Right lobe of liver (tissue), 6 donors: ENCODE measurements at regions not wholly inside any gene's neighbourhood (a gene's known extent, or its start where the extent isn't known, plus 50 kb on each side); places are given as distances from the start of the nearest gene placed in this dataset.
A peak's percentile ranks its signal among the peaks of the same experiment; 100 is the strongest.

ENCODE experiments used
- ATAC-seq, 4 donors: fragments of 200-7000 bp; cut with Tn5 transposase; one replicate each; pipeline ENCODE4 v1.9.1; 2020; ENCODE audit warnings: mild to moderate bottlenecking in 4 of 4, moderate library complexity in 4 of 4
- DNase-seq, 3 donors: peaks; one replicate each; pipeline ENCODE4 v3.0.0-alpha.2; 2020
- H3K27ac ChIP-seq, 3 donors: fragments of 200-600 bp; one replicate each; pipeline ENCODE4 v1.8.0; 2022
- H3K27me3 ChIP-seq, 2 donors: fragments of 200-600 bp; one replicate each; pipeline ENCODE4 v1.8.0; 2022
- H3K36me3 ChIP-seq, 4 donors: fragments of 200-600 bp; sonication (generic) in 1 of 4; one replicate each; pipeline versions ENCODE4 v1.5.1 to v1.8.0; 2017 to 2022; ENCODE audit warnings: control low read depth in 1 of 4
- H3K4me1 ChIP-seq, 4 donors: fragments of 200-600 bp; sonication (generic) in 1 of 4; one replicate each; pipeline versions ENCODE4 v1.5.1 to v1.8.0; 2017 to 2022; ENCODE audit warnings: control low read depth in 1 of 4
- H3K4me3 ChIP-seq, 3 donors: fragments of 200-600 bp; one replicate each; pipeline ENCODE4 v1.8.0; 2022
- H3K9me3 ChIP-seq, 4 donors: fragments of 200-600 bp; sonication (generic) in 1 of 4; one replicate each; pipeline versions ENCODE4 v1.5.1 to v1.8.0; 2017 to 2022; ENCODE audit warnings: control low read depth in 1 of 4
- CTCF ChIP-seq, 4 donors: fragments of 200-600 bp in 3 of 4; fragments of 450-650 bp in 1 of 4; IDR thresholded peaks; one replicate each; pipeline versions ENCODE4 v1.5.1 to v1.8.0; 2016 to 2022; ENCODE audit warnings: antibody characterized with exemption in 4 of 4, mild to moderate bottlenecking in 2 of 4
- POLR2A ChIP-seq: fragments of 450-650 bp; IDR thresholded peaks from one replicate; pipeline ENCODE4 v1.6.1; 2017; ENCODE audit warnings: antibody characterized with exemption, mild to moderate bottlenecking
- WGBS: methylation state at CpG from one replicate; pipeline ENCODE4 v1.1.6; 2018; ENCODE audit warnings: low coverage, low lambda C conversion rate; ENCODE audit not compliant: insufficient coverage; ENCODE audit errors: missing lambda C conversion rate; 5-methylcytosine and 5-hydroxymethylcytosine counted together
- intact Hi-C, 2 donors: fragments of 100-400 bp; cut with DNase I; formaldehyde crosslinking; loops; one replicate each; pipeline versions ENCODE4 v1.11.2 to v1.14.1; 2022
- donor health status: DM: no; HTN: yes; CAD: no.
- donor health status: DM: no; HTN: no; CAD: no.
- donor health status: DM: no; HTN: no; CAD: no.
- donor health status: DM: no; HTN: yes; CAD: no.
- donor health status: DM: no; HTN: yes; CAD: no.

GRCh38 chr22:46061501-46062231, 84.7 kb upstream of the WNT7B start:
- intact Hi-C loops, result no loop called here
- peaks cover 0 to 21% (median 15%) of the 10 kb centered on the region in 4 donors for H3K4me1 ChIP-seq
- no peaks in the 10 kb centered on the region for H3K27me3 ChIP-seq
- no peak for TF ChIP-seq CTCF (IDR thresholded peaks at IDR 0.05)
- TF ChIP-seq POLR2A, result no peak
- DNase-seq (peak; percentile 65 to 85 (median 72)), ATAC-seq (peak; percentile 46 to 86 (median 79))
- peak overlapping the region; percentile 12 to 63 (median 32) for H3K4me3 ChIP-seq
- H3K27ac ChIP-seq, result peak overlapping the region; percentile 43 to 81 (median 70)
- no peaks in the 10 kb centered on the region for H3K9me3 ChIP-seq
- 80% methylated on average over 1 of the region's 79 CpGs for WGBS
- H3K36me3 ChIP-seq, result no peaks in the 10 kb centered on the region

GRCh38 chr22:46062232-46062615, 85.3 kb upstream of the WNT7B start:
- DNase-seq (no peak), ATAC-seq (no peak)
- peaks cover 0 to 26% (median 17%) of the 10 kb centered on the region in 4 donors for H3K4me1 ChIP-seq
- TF ChIP-seq CTCF (IDR thresholded peaks at IDR 0.05) (no peak), POLR2A (no peak)
- H3K9me3 ChIP-seq, result no peaks in the 10 kb centered on the region
- no peaks in the 10 kb centered on the region for H3K36me3 ChIP-seq
- 79% methylated on average over 7 of the region's 13 CpGs for WGBS
- intact Hi-C loops, result no loop called here
- H3K27ac ChIP-seq, result peak overlapping the region in 1 of 3 donors; percentile 81
- H3K27me3 ChIP-seq, result no peaks in the 10 kb centered on the region
- no peak overlapping the region for H3K4me3 ChIP-seq

DNA sequence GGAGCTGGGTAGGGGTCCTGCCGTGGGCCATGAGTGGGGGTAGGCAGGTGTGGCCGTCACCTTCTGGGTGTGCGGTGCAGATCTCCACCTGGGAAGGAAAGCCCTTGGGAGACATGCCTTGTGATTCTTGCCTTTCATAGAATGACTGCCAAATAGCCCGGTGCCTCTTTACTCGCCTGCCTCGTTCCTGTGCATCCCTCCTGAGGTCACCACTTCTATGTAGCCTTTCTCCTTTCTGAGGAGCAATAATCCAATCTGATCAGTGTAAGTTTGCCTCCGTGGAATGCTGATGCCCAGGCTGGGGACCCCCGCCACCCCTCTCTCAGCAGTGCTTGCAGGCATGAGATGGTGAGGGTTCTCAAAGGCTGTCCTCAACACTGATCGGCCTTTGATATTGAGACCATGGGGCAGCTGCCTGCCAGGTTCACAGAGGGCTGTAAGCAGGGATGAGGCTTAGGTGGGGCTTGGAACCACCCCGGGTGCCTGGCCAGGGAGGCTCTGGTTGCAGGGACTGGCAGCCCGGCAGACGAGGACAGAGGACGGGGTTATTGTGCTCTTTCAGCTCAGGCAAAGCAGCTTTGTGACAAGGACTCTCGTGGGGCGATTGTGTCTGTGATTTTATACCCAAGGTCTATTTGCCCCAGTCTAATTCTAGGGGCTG, 86.1 kb upstream of the WNT7B start:
- Histone ChIP-seq H3K4me3 (no peak overlapping the region), H3K9me3 (no peaks in the 10 kb centered on the region), H3K27ac (no peak overlapping the region), H3K4me1 (peaks cover 0 to 29% (median 13%) of the 10 kb centered on the region in 4 donors), H3K36me3 (no peaks in the 10 kb centered on the region), H3K27me3 (no peaks in the 10 kb centered on the region)
- no peak for ATAC-seq
- intact Hi-C loops, result no loop called here
- 80% methylated on average over 1 of the region's 15 CpGs for WGBS
- no peak for TF ChIP-seq CTCF (IDR thresholded peaks at IDR 0.05)
- no peak for TF ChIP-seq POLR2A
- peak in 1 of 3 donors; percentile 12 for DNase-seq

DNA sequence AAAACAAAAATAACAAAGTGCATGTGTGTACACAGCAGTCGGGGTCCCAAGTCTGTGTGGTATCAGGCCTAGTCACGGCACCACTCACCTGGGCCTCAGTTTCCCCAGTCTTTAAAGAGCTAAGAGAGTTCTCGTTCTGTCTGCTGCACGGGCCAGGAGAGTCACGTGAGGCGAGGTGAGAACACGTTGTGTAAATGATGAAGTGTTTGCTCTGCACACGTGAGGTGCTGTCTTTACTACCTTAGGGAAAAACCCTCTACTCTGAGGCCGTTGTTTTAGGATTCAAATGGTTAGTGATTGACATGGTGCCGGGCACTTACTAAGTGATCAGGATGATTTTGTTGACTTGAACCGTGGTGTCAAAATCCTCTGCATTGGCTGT, 86.5 kb upstream of the PPARA start:
- ATAC-seq, result no peak
- Histone ChIP-seq H3K4me1 (peaks cover 0 to 31% (median 9%) of the 10 kb centered on the region in 4 donors), H3K4me3 (no peak overlapping the region), H3K27ac (peak overlapping the region in 1 of 3 donors; percentile 35), H3K9me3 (no peaks in the 10 kb centered on the region), H3K36me3 (no peaks in the 10 kb centered on the region), H3K27me3 (no peaks in the 10 kb centered on the region)
- DNase-seq, result peak in 1 of 3 donors; percentile 12
- TF ChIP-seq POLR2A (no peak), CTCF (IDR thresholded peaks at IDR 0.05) (no peak)
- WGBS, result 54% methylated on average over 11 of the region's 11 CpGs
- intact Hi-C loops, result no loop called here
